GM12892 (cell line): ENCODE measurements at regions not wholly inside any gene's neighbourhood (a gene's known extent, or its start where the extent isn't known, plus 50 kb on each side); places are given as distances from the start of the nearest gene placed in this dataset.
"Not testable (repeated sequence)": the region's sequence is repeated elsewhere in the genome, so short reads cannot be mapped to it uniquely, and the experiment has no call there.

ENCODE experiments used
- DNase-seq: peaks from one replicate; pipeline ENCODE4 v3.0.0; 2011; ENCODE audit not compliant: insufficient read length
- FAIRE-seq: peaks from 2 replicates; lab custom pipeline; 2011; peaks lifted over from hg19 to GRCh38; lab: Jason Lieb, UNC
- POLR2A ChIP-seq: IDR thresholded peaks from 2 replicates; pipeline ENCODE4 v1.6.1; 2011; ENCODE audit warnings: low read depth, low read length, control low read depth
- POLR2AphosphoS5 ChIP-seq: IDR thresholded peaks from 2 replicates; pipeline ENCODE4 v1.6.1; 2011; ENCODE audit warnings: low read depth, low read length, control low read depth
- TAF1 ChIP-seq: IDR thresholded peaks from 2 replicates; pipeline ENCODE4 v1.6.1; 2011; ENCODE audit warnings: low read depth, mild to moderate bottlenecking, control low read depth, low read length, borderline replicate concordance

DNA sequence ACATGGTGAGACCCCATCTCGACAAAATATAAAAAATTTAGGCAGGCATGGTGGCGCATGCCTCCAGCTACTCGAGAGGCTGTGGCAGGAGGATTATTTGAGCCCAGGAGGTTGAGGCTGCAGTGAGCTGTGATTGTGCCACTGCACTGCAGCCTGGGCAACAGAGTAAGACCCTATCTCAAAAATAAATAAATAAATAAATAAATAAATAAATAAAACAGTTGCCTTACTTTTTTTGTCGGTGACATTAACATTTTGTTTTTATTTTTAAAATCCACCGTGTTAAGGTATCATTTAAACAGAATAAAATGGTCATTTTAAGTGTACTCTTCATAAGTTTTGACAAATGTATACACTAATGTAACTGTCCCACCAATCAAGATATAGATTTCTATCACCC lies 57.0 kb downstream of the RASL11A start:
- TF ChIP-seq TAF1 (no peak), POLR2AphosphoS5 (no peak)
- no peak for DNase-seq
- no peak for FAIRE-seq

DNA sequence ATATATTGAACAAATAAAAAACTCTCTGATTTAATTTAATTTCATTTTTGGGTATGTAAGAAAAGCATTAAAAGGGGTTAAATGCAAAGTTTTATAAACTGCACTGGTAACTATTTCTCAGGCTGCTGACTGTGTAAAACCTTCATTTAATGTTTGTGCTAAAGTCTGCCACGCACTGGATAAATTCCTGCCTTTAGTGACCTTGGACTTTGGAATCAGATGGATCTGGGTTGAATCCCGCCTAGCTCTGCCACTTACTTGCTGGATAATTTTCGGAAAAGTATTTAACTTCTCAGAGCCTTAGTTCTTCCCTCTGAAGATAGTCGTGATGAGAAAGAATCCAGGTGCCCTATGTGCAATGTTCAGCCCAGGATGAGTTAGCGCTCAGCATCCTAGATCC lies 58.6 kb downstream of the RASL11A start:
- DNase-seq (no peak), FAIRE-seq (no peak)
- no peak for TF ChIP-seq POLR2AphosphoS5
- TF ChIP-seq POLR2A = no peak
- no peak for TF ChIP-seq TAF1

DNA sequence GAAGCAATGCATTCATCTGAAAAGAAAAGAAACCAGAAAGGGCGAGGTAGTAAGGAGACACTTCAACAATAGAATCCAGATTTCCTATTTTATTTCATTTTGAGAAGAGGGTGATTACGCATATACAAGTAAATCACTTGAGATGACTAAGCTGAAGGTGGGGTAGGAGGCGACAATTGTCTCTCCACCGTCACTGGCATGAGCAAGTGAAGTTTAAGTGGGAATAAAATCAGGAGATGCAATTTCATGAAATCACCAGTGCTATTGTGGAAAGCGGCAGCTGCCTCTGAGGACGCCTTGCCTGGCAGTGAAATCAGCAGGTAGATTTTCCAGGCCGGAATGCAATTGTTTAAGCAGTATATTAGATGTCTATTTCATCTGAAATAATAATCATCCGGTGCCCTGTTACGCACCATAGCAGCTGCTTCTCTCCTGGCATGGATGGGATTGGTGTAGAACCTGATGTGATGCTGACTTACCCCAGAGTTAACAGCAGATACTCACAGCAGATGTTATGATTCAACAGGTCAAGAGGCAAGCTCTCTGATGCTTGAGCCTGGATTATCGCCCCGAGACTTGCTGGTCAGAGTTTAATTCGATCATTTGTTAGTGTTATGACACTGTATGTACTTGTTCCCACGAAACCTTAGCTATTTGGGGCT lies 64.3 kb downstream of the RASL11A start:
- FAIRE-seq (no peak), DNase-seq (no peak)
- TF ChIP-seq POLR2AphosphoS5 = no peak
- TF ChIP-seq TAF1 = no peak
- TF ChIP-seq POLR2A = no peak

DNA sequence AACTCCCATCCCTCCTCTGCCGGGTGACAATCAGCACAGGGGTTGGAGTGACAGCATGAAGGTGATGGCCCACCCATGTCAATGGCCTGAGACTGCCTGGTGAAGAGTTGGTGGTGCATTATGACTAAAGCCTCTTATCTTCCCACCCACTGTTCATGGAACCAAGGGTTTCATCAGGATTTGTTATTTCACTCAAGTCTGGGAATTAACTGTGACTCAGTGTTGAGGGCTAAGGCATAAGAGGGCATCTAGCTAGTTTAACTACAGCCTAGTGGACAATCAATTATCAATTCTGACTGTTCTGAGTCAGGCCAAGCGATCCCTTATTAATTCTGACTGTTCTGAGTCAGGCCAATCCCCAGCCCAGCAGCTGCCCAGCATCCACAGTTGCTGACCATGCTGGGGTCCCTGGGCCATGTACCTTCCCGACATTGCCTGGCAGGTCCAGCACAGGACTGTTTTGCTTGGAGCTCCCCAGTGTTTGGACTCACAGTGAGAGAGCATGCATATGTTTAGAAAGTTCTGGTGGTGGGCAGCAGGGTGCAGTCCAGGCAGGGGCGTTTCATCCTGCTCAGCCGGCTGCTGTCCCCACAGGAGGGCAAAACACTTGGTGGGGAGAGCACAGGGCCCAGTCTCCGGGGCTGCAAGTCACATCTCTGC lies 65.5 kb downstream of the RASL11A start:
- TF ChIP-seq POLR2A = no peak
- no peak for TF ChIP-seq TAF1
- no peak for TF ChIP-seq POLR2AphosphoS5
- no peak for DNase-seq
- no peak for FAIRE-seq

DNA sequence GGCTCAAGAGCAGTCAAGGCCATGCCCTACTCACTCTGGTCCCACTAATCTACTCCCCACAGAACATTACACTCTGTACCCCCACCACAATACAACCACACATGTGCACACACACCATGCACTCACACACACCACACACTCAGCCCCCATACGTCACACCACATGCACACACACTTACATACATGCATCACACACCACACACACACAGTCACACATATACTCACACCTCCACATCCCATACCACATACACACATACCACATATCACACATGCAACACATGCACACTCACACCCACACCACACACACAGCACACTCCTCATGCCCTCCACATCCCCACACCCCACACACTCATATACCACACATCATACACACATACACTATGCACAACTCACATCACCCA lies 67.6 kb downstream of the RASL11A start:
- DNase-seq (no peak), FAIRE-seq (peak; percentile 87)
- TF ChIP-seq POLR2A = no peak
- TF ChIP-seq TAF1 = no peak
- TF ChIP-seq POLR2AphosphoS5 = no peak

DNA sequence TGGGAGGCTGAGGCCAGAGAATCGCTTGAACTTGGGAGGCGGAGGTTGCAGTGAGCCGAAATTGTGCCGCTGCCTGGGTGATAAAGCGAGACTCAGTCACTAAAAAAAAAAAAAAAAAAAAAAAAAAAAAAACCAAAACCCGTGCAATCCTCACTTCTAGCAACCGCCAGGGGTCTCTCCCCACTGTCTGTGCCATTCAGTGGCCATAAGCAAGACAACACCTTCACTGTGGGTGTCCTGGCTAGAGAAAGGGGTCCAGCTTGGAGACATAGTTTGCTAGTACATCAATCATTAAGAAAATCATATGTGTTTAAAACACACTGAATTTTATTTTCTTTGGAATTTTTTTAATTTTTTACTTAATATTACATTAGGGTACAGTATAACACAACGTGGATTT lies 68.2 kb downstream of the RASL11A start:
- no peak for TF ChIP-seq POLR2AphosphoS5
- TF ChIP-seq POLR2A = no peak
- no peak for TF ChIP-seq TAF1
- no peak for FAIRE-seq
- DNase-seq = no peak

DNA sequence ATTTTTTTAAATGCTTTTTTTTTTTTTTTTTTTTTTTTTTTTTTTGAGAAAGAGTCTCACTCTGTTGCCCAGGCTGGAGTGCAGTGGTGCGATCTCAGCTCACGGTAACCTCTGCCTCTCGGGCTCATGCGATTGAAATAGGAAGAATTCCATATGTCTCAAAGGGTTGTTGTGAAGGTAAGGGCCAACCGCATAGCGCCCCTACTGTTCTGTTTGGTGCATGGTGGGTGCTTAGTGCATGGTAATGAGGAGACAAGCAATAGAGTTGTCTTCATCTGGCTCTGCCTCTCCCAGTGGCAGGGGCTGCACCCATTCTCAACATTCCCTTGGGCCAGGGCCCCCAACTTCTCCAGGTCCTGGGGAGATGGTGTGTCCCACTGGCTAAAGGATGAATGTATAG lies 68.7 kb downstream of the RASL11A start:
- FAIRE-seq = peak; percentile 54
- TF ChIP-seq TAF1 (no peak), POLR2AphosphoS5 (no peak), POLR2A (no peak)
- no peak for DNase-seq

DNA sequence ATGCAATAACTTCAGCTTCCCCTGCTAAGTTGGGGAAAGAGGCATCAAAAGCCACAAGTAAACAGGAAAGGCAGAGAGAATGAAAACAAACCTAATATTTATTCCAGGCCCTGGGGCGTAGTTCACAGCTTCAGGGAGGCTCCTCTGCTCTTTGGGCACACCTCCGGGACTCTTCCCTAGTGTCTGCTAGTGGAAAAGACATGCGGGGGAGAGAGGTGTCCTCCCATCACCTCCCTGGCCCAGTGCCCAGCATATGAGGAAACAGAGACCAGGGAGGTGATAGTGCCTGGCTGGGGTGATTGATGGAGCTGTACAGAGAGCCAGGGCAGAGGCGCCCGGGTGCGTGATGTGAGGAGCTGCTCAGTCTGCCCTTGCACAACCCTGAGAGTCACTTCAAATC lies 71.0 kb downstream of the RASL11A start:
- TF ChIP-seq TAF1 (no peak), POLR2AphosphoS5 (no peak), POLR2A (no peak)
- FAIRE-seq (no peak), DNase-seq (no peak)

DNA sequence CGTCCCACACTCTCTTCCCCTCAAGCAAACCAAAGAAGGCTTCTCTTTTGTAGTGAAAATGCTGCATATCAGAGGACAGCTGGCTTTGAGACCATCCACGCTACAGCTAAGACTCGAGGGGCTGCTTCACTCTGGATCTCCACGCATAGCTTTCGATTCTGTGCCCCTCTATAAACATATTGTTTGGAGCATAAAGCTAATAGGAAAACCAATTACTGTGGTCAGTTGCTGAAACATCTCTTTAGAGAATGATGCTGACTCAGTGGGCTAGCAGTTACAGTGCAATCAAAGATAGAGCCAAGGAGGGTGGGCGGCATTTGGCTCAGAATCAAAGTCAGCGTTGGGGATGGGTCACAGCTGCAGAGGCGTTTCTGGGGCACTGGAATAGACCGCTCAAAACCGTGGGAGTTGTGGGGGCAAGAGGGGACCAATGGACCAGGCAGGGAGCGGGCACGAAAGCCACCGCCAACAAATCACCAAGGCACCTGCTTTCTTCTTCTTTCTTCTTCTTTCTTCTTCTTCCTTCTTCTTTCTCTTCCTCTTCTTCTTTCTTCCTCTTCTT lies 76.7 kb downstream of the RASL11A start:
- TF ChIP-seq POLR2AphosphoS5 = no peak
- TF ChIP-seq TAF1 = no peak
- no peak for TF ChIP-seq POLR2A
- no peak for FAIRE-seq
- no peak for DNase-seq

DNA sequence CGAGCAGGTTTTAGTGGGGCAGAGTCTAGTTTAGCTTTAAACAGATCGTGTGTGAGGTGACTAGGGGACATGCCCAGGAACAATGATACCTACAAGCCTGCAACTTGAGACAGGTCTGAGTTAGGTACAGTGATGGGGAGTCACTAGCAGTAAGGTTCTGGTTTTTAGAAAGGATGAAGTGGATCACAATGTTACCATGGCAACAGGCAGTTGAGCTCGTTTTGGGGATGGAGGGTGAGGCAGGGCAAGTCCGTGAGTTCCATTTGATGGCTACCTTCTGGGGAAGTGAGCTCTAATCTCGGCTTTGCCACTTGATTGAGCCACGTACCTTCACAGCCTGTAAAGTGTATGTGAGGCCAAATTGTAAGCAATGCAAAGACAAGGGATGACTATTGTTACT lies 76.0 kb upstream of the GTF3A start:
- peak; percentile 14 for FAIRE-seq
- no peak for TF ChIP-seq POLR2A
- no peak for TF ChIP-seq TAF1
- no peak for TF ChIP-seq POLR2AphosphoS5
- no peak for DNase-seq

DNA sequence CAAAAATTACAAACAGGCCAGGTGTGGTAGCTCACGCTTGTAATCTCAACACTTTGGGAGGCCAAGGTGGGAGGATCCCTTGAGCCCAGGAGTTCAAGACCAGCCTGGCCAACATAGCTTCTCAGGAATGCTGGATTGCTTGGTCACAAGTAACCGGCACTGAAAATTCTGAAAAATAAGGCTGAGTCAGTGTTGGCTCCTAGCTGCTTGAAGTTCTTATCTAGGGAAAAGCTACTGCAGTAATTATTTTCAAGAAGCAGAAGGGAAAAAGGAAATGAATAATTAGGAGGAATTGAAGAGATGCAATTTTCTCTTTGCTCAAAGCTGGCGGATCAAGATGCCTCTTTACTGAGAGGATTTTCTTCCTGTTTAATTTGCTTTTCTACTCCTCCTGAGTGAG lies 75.0 kb upstream of the GTF3A start:
- no peak for DNase-seq
- FAIRE-seq = no peak
- TF ChIP-seq POLR2AphosphoS5 (no peak), POLR2A (no peak), TAF1 (no peak)

DNA sequence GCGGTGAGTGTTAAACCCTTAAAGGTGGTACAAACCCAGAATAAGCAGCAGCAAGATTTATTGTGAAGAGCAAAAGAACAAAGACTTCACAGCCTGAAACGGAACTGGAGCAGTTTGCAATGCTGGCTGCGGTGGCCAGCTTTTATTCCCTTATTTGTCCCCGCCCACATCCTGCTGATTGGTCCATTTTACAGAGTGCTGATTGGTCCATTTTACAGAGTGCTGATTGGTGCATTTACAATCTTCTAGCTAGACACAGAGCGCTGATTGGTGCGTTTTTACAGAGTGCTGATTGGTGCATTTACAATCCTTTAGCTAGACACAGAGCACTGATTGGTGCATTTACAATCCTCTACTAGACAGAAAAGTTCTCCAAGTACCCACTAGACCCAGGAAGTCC lies 73.6 kb upstream of the GTF3A start:
- not testable (repeated sequence) for DNase-seq, FAIRE-seq
